SH-SY5Y (cell line): ENCODE measurements at regions not wholly inside any gene's neighbourhood (a gene's known extent, or its start where the extent isn't known, plus 50 kb on each side); places are given as distances from the start of the nearest gene placed in this dataset.

Experiments used
- GATA2 ChIP-seq: IDR thresholded peaks from 2 replicates; pipeline ENCODE4 v1.6.1; 2011; ENCODE audit warnings: mild to moderate bottlenecking, low read depth, low read length
- GATA3 ChIP-seq: IDR thresholded peaks from 2 replicates; pipeline ENCODE4 v1.6.1; 2011; ENCODE audit warnings: low read depth, mild to moderate bottlenecking, low read length, moderate library complexity

- TF ChIP-seq GATA2 (no peak), GATA3 (no peak)
Observed at GRCh38 chr2:23246992-23247683, 137.8 kb upstream of the KLHL29 start.
